ENCODE measurements at regions not wholly inside any gene's neighbourhood (a gene's known extent, or its start where the extent isn't known, plus 50 kb on each side); places are given as distances from the start of the nearest gene placed in this dataset.
"Not testable (repeated sequence)": the region's sequence is repeated elsewhere in the genome, so short reads cannot be mapped to it uniquely, and the experiment has no call there.

DNA sequence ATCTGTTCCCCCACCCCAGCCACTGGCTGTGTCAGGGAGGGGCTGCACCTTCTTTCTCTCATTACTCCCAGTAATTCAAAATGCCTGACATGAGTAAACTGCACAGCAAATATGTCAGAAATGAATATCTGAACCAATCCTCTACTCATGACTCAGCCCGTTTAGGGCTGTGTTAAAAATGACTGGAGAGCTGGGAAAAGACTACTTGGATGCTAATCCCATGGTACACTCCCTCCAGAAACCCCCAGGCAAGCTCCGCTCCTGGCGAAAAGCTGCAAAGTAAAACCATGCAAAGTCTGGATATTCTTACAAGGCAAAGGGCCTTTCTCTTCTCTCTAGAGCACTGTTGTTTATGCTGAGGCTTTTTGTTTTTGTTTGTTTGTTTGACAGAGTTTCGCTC, 448.1 kb upstream of the DYNLRB2 start:
- no peak overlapping the region for H3K27ac ChIP-seq
- WGBS, 2 donors (ENCODE audit: low coverage in 1 of 2): 85 to 88% methylated on average over 3 of the region's 4 CpGs
- H3K36me3 ChIP-seq: no peaks in the 10 kb centered on the region
- H3K4me1 ChIP-seq: no peaks in the 10 kb centered on the region
- peaks cover 4% of the 10 kb centered on the region for H3K27me3 ChIP-seq
- no peak for ATAC-seq
- no peak overlapping the region for H3K4me3 ChIP-seq
- TF ChIP-seq POLR2AphosphoS5 (IDR thresholded peaks at IDR 0.05) (no peak), EP300 (IDR thresholded peaks at IDR 0.05) (no peak), POLR2A (IDR thresholded peaks at IDR 0.05) (no peak)
- TF ChIP-seq, protein P1, sequence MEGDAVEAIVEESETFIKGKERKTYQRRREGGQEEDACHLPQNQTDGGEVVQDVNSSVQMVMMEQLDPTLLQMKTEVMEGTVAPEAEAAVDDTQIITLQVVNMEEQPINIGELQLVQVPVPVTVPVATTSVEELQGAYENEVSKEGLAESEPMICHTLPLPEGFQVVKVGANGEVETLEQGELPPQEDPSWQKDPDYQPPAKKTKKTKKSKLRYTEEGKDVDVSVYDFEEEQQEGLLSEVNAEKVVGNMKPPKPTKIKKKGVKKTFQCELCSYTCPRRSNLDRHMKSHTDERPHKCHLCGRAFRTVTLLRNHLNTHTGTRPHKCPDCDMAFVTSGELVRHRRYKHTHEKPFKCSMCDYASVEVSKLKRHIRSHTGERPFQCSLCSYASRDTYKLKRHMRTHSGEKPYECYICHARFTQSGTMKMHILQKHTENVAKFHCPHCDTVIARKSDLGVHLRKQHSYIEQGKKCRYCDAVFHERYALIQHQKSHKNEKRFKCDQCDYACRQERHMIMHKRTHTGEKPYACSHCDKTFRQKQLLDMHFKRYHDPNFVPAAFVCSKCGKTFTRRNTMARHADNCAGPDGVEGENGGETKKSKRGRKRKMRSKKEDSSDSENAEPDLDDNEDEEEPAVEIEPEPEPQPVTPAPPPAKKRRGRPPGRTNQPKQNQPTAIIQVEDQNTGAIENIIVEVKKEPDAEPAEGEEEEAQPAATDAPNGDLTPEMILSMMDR (IDR thresholded peaks at IDR 0.05): no peak
- H3K9me3 ChIP-seq: peaks cover 0 to 12% (median 0%) of the 10 kb centered on the region in 3 donors

DNA sequence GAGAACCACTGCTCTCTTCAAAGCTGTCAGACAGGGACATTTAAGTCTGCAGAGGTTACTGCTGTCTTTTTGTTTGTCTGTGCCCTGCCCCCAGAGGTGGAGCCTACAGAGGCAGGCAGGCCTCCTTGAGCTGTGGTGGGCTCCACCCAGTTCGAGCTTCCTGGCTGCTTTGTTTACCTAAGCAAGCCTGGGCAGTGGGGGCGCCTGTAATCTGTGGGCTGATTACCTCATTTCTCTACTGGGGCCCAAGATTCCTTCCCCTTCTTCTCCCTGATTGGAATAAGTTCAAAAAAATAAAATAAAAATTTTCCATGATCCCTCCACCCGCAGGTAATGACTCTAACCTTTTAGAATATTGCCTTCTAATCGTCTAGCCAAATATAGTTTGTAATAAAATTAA, 449.3 kb upstream of the DYNLRB2 start:
- not testable (repeated sequence) for H3K9me3 ChIP-seq, H3K36me3 ChIP-seq, H3K4me1 ChIP-seq, H3K27ac ChIP-seq, H3K4me3 ChIP-seq, H3K27me3 ChIP-seq, ATAC-seq
- WGBS, 2 donors (ENCODE audit: low coverage in 1 of 2): 68% methylated on average over 3 of the region's 4 CpGs; no CpG with 5 or more reads in 1 of the 2 donors

DNA sequence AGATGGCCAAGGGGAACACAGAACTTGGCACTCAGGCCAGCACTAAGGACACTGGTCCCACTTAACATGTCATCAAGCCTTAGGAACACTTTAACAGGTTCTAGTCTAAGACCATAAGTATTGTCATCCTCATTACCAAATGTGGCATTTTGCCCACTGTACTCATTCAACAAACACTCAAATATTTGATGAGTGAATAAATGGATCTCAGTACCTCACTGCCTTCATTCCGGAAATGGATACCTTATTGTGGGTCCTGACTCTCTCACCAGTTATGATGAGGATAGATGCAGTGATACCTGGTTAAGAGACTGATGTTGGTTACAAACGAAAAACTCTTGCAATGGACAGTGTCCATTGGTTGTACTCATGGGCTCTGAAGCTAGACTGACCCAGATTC, 455.2 kb upstream of the DYNLRB2 start:
- Histone ChIP-seq H3K9me3 (no peaks in the 10 kb centered on the region), H3K36me3 (no peaks in the 10 kb centered on the region), H3K4me1 (peaks cover 0 to 8% (median 0%) of the 10 kb centered on the region in 3 donors), H3K4me3 (no peak overlapping the region), H3K27ac (no peak overlapping the region), H3K27me3 (no peaks in the 10 kb centered on the region)
- no peak for ATAC-seq
- WGBS, 2 donors (ENCODE audit: low coverage in 1 of 2): 76 to 95% methylated on average over 2 of the region's 2 CpGs
- TF ChIP-seq POLR2A (IDR thresholded peaks at IDR 0.05) (no peak), EP300 (IDR thresholded peaks at IDR 0.05) (no peak), POLR2AphosphoS5 (IDR thresholded peaks at IDR 0.05) (no peak)
- TF ChIP-seq, protein P1 (IDR thresholded peaks at IDR 0.05): no peak

DNA sequence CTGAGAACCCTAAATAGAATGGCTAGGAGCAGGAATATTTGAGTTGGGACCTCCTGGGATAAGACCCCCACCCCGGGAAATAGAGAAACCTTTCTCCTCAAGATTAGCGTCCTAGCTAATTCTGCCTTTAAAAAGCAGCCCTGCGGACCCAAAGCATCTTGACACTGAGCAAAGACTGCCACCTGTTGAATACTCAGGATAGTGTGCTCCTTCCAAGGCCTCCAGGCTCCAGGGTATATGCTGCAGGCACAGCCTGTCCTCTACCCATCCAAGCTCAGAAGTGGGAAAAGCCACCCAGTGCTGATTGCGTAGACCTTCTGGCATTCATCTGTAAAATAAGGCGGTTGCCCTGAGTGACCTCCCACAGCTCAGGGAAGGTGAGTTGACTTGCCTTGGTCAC, 456.2 kb upstream of the DYNLRB2 start:
- TF ChIP-seq POLR2AphosphoS5 (IDR thresholded peaks at IDR 0.05): no peak
- TF ChIP-seq, protein P1 (IDR thresholded peaks at IDR 0.05): peak; percentile 33 to 72 (median 70)
- no peak for TF ChIP-seq EP300 (IDR thresholded peaks at IDR 0.05)
- no peak for TF ChIP-seq POLR2A (IDR thresholded peaks at IDR 0.05)
- ATAC-seq: peak; percentile 77
- Histone ChIP-seq H3K27ac (no peak overlapping the region), H3K36me3 (no peaks in the 10 kb centered on the region), H3K9me3 (no peaks in the 10 kb centered on the region), H3K4me1 (peaks cover 0 to 8% (median 0%) of the 10 kb centered on the region in 3 donors), H3K4me3 (no peak overlapping the region), H3K27me3 (no peaks in the 10 kb centered on the region)
- 0 to 25% methylated on average over 1 of the region's 5 CpGs for WGBS, 2 donors (ENCODE audit: low coverage in 1 of 2)

DNA sequence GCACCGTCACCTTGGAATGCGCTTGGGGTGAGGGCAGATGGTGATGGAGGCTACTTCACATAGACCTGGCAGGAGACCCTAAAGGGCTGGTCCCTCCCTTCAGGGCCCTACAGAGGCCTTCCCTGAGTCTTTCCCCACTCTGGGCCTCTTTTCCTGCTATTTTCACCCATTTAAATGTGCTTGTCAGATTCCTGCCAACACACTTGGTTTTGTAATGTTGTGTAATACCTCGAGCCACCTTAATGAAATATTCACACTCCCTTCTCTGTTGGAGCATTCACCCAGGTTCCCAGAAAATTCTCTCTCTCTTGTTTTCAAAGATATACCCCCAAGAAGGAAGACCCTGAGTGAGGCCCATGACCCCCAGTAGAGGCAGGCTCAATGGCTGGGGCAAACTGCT, 456.6 kb upstream of the DYNLRB2 start:
- no peak overlapping the region for H3K27ac ChIP-seq
- H3K4me1 ChIP-seq: peaks cover 0 to 8% (median 0%) of the 10 kb centered on the region in 3 donors
- no peaks in the 10 kb centered on the region for H3K9me3 ChIP-seq
- no peak overlapping the region for H3K4me3 ChIP-seq
- 78 to 80% methylated on average over 2 to 3 of the region's 3 CpGs for WGBS, 2 donors (ENCODE audit: low coverage in 1 of 2)
- H3K36me3 ChIP-seq: no peaks in the 10 kb centered on the region
- ATAC-seq: peak; percentile 57
- TF ChIP-seq EP300 (IDR thresholded peaks at IDR 0.05) (no peak), POLR2A (IDR thresholded peaks at IDR 0.05) (no peak), POLR2AphosphoS5 (IDR thresholded peaks at IDR 0.05) (no peak)
- TF ChIP-seq, protein P1 (IDR thresholded peaks at IDR 0.05): no peak
- no peaks in the 10 kb centered on the region for H3K27me3 ChIP-seq
